Chondrocyte (in vitro differentiated cells): ENCODE measurements at regions not wholly inside any gene's neighbourhood (a gene's known extent, or its start where the extent isn't known, plus 50 kb on each side); places are given as distances from the start of the nearest gene placed in this dataset.
"Not testable (repeated sequence)": the region's sequence is repeated elsewhere in the genome, so short reads cannot be mapped to it uniquely, and the experiment has no call there.

Experiments used
- DNase-seq: peaks from one replicate; pipeline ENCODE4 v3.0.0; 2021; ENCODE audit warnings: mixed read lengths, low spot score
- H3K27ac Mint-ChIP-seq: one replicate; pipeline ENCODE4 v1.8.0; 2021; ENCODE audit warnings: mild to moderate bottlenecking, moderate library complexity, mixed read lengths; ENCODE audit not compliant: unreplicated experiment
- H3K27me3 Mint-ChIP-seq: 2 replicates; pipeline ENCODE4 v1.8.0; 2021; ENCODE audit warnings: low read depth, mixed read lengths
- H3K36me3 Mint-ChIP-seq: 2 replicates; pipeline ENCODE4 v1.8.0; 2021; ENCODE audit warnings: low read depth, mixed read lengths
- H3K4me1 Mint-ChIP-seq: 2 replicates; pipeline ENCODE4 v1.8.0; 2021; ENCODE audit warnings: low read depth, mild to moderate bottlenecking, mixed read lengths
- H3K4me3 Mint-ChIP-seq: one replicate; pipeline ENCODE4 v1.8.0; 2021; ENCODE audit warnings: mild to moderate bottlenecking, moderate library complexity, mixed read lengths; ENCODE audit not compliant: unreplicated experiment
- H3K9me3 Mint-ChIP-seq: 2 replicates; pipeline ENCODE4 v1.8.0; 2021; ENCODE audit warnings: low read depth, mixed read lengths
- CTCF ChIP-seq: fragments of 200-600 bp; sonication (generic); IDR thresholded peaks from 2 replicates; pipeline ENCODE4 v1.5.0; 2021; ENCODE audit warnings: antibody characterized with exemption, mild to moderate bottlenecking, moderate library complexity

- Mint-ChIP-seq H3K4me1 (no peaks in the 10 kb centered on the region), H3K27me3 (no peaks in the 10 kb centered on the region), H3K27ac (no peak overlapping the region), H3K4me3 (no peak overlapping the region), H3K36me3 (no peaks in the 10 kb centered on the region), H3K9me3 (peaks cover 14% of the 10 kb centered on the region)
- no peak for TF ChIP-seq CTCF
- DNase-seq: no peak
These were observed 1117.8 kb downstream of the GATA3 start for GRCh38 chr10:9172276-9172675.

- H3K4me1 Mint-ChIP-seq: no peaks in the 10 kb centered on the region
- H3K27ac Mint-ChIP-seq: no peak overlapping the region
- H3K36me3 Mint-ChIP-seq: no peaks in the 10 kb centered on the region
- no peak for TF ChIP-seq CTCF
- no peaks in the 10 kb centered on the region for H3K27me3 Mint-ChIP-seq
- H3K4me3 Mint-ChIP-seq: no peak overlapping the region
- no peak for DNase-seq
- peaks cover 14% of the 10 kb centered on the region for H3K9me3 Mint-ChIP-seq
These were observed 1120.7 kb downstream of the GATA3 start for GRCh38 chr10:9175200-9175599.

GRCh38 chr10:9183197-9183880 lies 1128.9 kb downstream of the GATA3 start:
- DNase-seq, H3K27ac Mint-ChIP-seq, H3K27me3 Mint-ChIP-seq, H3K9me3 Mint-ChIP-seq, H3K36me3 Mint-ChIP-seq, H3K4me3 Mint-ChIP-seq, H3K4me1 Mint-ChIP-seq: not testable (repeated sequence)

- Mint-ChIP-seq H3K4me1 (no peaks in the 10 kb centered on the region), H3K9me3 (no peaks in the 10 kb centered on the region), H3K36me3 (no peaks in the 10 kb centered on the region), H3K4me3 (no peak overlapping the region), H3K27me3 (peaks cover 24% of the 10 kb centered on the region), H3K27ac (no peak overlapping the region)
- TF ChIP-seq CTCF: no peak
- DNase-seq: no peak
These were observed 1133.7 kb downstream of the GATA3 start for GRCh38 chr10:9188022-9188810.

GRCh38 chr10:9189448-9189847 lies 1135.0 kb downstream of the GATA3 start:
- Mint-ChIP-seq H3K36me3 (no peaks in the 10 kb centered on the region), H3K27me3 (peaks cover 24% of the 10 kb centered on the region), H3K9me3 (no peaks in the 10 kb centered on the region), H3K27ac (no peak overlapping the region), H3K4me1 (no peaks in the 10 kb centered on the region), H3K4me3 (no peak overlapping the region)
- TF ChIP-seq CTCF: no peak
- DNase-seq: no peak

GRCh38 chr10:9193120-9193519 lies 1138.6 kb downstream of the GATA3 start:
- no peaks in the 10 kb centered on the region for H3K9me3 Mint-ChIP-seq
- H3K4me1 Mint-ChIP-seq: no peaks in the 10 kb centered on the region
- H3K27ac Mint-ChIP-seq: no peak overlapping the region

More at GRCh38 chr10:9193120-9193519, 1138.6 kb downstream of the GATA3 start:
- H3K4me3 Mint-ChIP-seq: no peak overlapping the region
- peaks cover 29% of the 10 kb centered on the region for H3K27me3 Mint-ChIP-seq
- no peak for DNase-seq
- no peaks in the 10 kb centered on the region for H3K36me3 Mint-ChIP-seq
- no peak for TF ChIP-seq CTCF
